ENCODE measurements at regions not wholly inside any gene's neighbourhood (a gene's known extent, or its start where the extent isn't known, plus 50 kb on each side); places are given as distances from the start of the nearest gene placed in this dataset.

GRCh38 chr2:163800951-163801381 is 65.2 kb upstream of the FIGN start:
- WGBS = 39% methylated on average over 3 of the region's 3 CpGs
- intact Hi-C loops (cut with DNase I) = no loop called here

DNA sequence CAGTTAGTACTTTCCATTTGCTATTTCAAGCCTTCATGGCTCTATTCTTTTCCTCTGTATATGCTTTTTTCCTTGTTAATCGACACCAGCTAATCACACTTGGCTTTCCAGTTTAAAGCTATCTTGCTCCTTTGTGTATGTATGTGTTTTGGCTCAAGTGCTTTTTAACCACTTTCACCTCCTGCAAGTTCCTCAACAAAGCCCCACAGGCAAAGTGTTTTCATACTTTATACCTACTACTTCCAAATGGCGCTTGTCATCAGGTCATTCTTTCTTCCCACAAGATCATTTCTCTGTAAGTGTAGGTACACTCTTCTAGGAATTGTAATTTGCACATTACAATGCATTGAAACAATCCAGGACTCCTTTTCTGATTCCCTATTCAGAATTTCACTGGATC is 64.0 kb upstream of the FIGN start:
- H3K4me3 ChIP-seq = no peak overlapping the region
- 78% methylated on average over 2 of the region's 2 CpGs for WGBS
- no peaks in the 10 kb centered on the region for H3K27me3 ChIP-seq
- DNase-seq (ENCODE audit: extremely low spot score) = no peak
- peaks cover 0 to 9% (median 2%) of the 10 kb centered on the region in 4 donors for H3K4me1 ChIP-seq
- no peak for TF ChIP-seq EP300 (IDR thresholded peaks at IDR 0.05)
- TF ChIP-seq POLR2AphosphoS5 (IDR thresholded peaks at IDR 0.05) = no peak
- TF ChIP-seq, protein P1, sequence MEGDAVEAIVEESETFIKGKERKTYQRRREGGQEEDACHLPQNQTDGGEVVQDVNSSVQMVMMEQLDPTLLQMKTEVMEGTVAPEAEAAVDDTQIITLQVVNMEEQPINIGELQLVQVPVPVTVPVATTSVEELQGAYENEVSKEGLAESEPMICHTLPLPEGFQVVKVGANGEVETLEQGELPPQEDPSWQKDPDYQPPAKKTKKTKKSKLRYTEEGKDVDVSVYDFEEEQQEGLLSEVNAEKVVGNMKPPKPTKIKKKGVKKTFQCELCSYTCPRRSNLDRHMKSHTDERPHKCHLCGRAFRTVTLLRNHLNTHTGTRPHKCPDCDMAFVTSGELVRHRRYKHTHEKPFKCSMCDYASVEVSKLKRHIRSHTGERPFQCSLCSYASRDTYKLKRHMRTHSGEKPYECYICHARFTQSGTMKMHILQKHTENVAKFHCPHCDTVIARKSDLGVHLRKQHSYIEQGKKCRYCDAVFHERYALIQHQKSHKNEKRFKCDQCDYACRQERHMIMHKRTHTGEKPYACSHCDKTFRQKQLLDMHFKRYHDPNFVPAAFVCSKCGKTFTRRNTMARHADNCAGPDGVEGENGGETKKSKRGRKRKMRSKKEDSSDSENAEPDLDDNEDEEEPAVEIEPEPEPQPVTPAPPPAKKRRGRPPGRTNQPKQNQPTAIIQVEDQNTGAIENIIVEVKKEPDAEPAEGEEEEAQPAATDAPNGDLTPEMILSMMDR (IDR thresholded peaks at IDR 0.05) = no peak
- no peak for TF ChIP-seq POLR2A (IDR thresholded peaks at IDR 0.05; ENCODE audit: low read depth)
- H3K27ac ChIP-seq (replicated peaks in 1 of 4) = no peak overlapping the region
- H3K36me3 ChIP-seq = no peaks in the 10 kb centered on the region
- H3K9me3 ChIP-seq = no peaks in the 10 kb centered on the region
- intact Hi-C loops (cut with DNase I) = no loop called here

More at GRCh38 chr2:163800951-163801381, 65.2 kb upstream of the FIGN start:
- Histone ChIP-seq H3K4me3 (no peak overlapping the region), H3K27ac (replicated peaks in 1 of 4) (no peak overlapping the region), H3K4me1 (peaks cover 0 to 9% (median 2%) of the 10 kb centered on the region in 4 donors), H3K9me3 (no peaks in the 10 kb centered on the region), H3K27me3 (no peaks in the 10 kb centered on the region), H3K36me3 (no peaks in the 10 kb centered on the region)
- no peak for DNase-seq (ENCODE audit: extremely low spot score)
- TF ChIP-seq EP300 (IDR thresholded peaks at IDR 0.05) = no peak
- TF ChIP-seq POLR2AphosphoS5 (IDR thresholded peaks at IDR 0.05) = no peak
- TF ChIP-seq, protein P1 (IDR thresholded peaks at IDR 0.05) = no peak
- TF ChIP-seq POLR2A (IDR thresholded peaks at IDR 0.05; ENCODE audit: low read depth) = no peak

GRCh38 chr2:163794635-163795034 is 58.8 kb upstream of the FIGN start:
- Histone ChIP-seq H3K36me3 (no peaks in the 10 kb centered on the region), H3K27ac (replicated peaks in 1 of 4) (no peak overlapping the region), H3K4me1 (no peaks in the 10 kb centered on the region), H3K4me3 (no peak overlapping the region), H3K27me3 (no peaks in the 10 kb centered on the region), H3K9me3 (no peaks in the 10 kb centered on the region)
- DNase-seq (ENCODE audit: extremely low spot score) = no peak
- TF ChIP-seq POLR2AphosphoS5 (IDR thresholded peaks at IDR 0.05) = no peak
- no peak for TF ChIP-seq POLR2A (IDR thresholded peaks at IDR 0.05; ENCODE audit: low read depth)
- TF ChIP-seq, protein P1 (IDR thresholded peaks at IDR 0.05) = no peak
- no peak for TF ChIP-seq EP300 (IDR thresholded peaks at IDR 0.05)
- intact Hi-C loops (cut with DNase I) = no loop called here

Small RNA genes lying in the stretch of these regions (small RNA-seq; reads per million reads assigned to genes)
- gene CYP2C56P = 0 reads per million in 3 donors

Data from esophagus muscularis mucosa (tissue), 4 donors.